Endothelial cell of umbilical vein (primary cell): ENCODE measurements at regions not wholly inside any gene's neighbourhood (a gene's known extent, or its start where the extent isn't known, plus 50 kb on each side); places are given as distances from the start of the nearest gene placed in this dataset.

ENCODE experiments used
- BruUV-seq: library from RNA; stranded (reverse); fragments of 400-500 nt; replicated peaks from 2 replicates; lab custom pipeline; 2021; lab: Mats Ljungman, UMichigan
- CTCF ChIA-PET: fragments of 300-600, 350-600 bp; sonication (Branson Sonifier 250); formaldehyde crosslinking; loops from one replicate; lab custom pipeline; 2021; ENCODE audit warnings: antibody characterized with exemption, inconsistent platforms; lab: Charles Lee
- POLR2A ChIA-PET: fragments of 300-600, 350-600 bp; sonication (Branson Sonifier 250); formaldehyde crosslinking; loops from one replicate; lab custom pipeline; 2021; ENCODE audit warnings: antibody characterized with exemption, inconsistent platforms; lab: Charles Lee
- DNase-seq: peaks from one replicate; pipeline ENCODE4 v3.0.0-alpha.2; 2011; ENCODE audit warnings: low read depth, low spot score
- FAIRE-seq: peaks from 2 replicates; lab custom pipeline; 2011; peaks lifted over from hg19 to GRCh38; lab: Jason Lieb, UNC
- H2AFZ ChIP-seq: 2 replicates; pipeline ENCODE4 v1.6.0; 2012; ENCODE audit warnings: low read depth, low read length, control low read depth, inconsistent platforms
- H3K27ac ChIP-seq: 2 replicates; pipeline ENCODE4 v1.5.1; 2011; ENCODE audit warnings: low read depth, mild to moderate bottlenecking, control low read depth, low read length, moderate library complexity; ENCODE audit not compliant: insufficient read depth
- H3K27me3 ChIP-seq, 2 experiments: 2 replicates each; pipeline versions ENCODE4 v1.6.0 to v1.6.1; 2011; ENCODE audit warnings: low read length in 2 of 2, mixed read lengths in 1 of 2; ENCODE audit not compliant: control insufficient read depth in 2 of 2, insufficient read depth in 2 of 2
- H3K36me3 ChIP-seq, 2 experiments: 2 replicates in 1 of 2; 3 replicates in 1 of 2; pipeline ENCODE4 v1.5.1; 2011; ENCODE audit warnings: low read length in 2 of 2, mild to moderate bottlenecking in 1 of 2, moderate library complexity in 1 of 2; ENCODE audit not compliant: control insufficient read depth in 2 of 2, insufficient read depth in 2 of 2; ENCODE audit errors: extremely low read depth in 1 of 2
- H3K4me1 ChIP-seq: 3 replicates; pipeline ENCODE4 v1.5.1; 2011; ENCODE audit warnings: mild to moderate bottlenecking, low read length; ENCODE audit not compliant: control insufficient read depth, insufficient read depth; ENCODE audit errors: extremely low read depth
- H3K4me2 ChIP-seq: 2 replicates; pipeline ENCODE4 v1.6.1; 2011; ENCODE audit warnings: low read length, control low read depth, mixed read lengths; ENCODE audit not compliant: insufficient read depth
- H3K4me3 ChIP-seq, 3 experiments: fragments of 200-600 bp in 1 of 3; sonication (generic), shearing (Covaris generic) in 1 of 3; replicated peaks in 1 of 3; 2 replicates each; pipeline ENCODE4 v1.5.1; 2011 to 2016; ENCODE audit warnings: control low read depth in 3 of 3, low read length in 3 of 3, mild to moderate bottlenecking in 2 of 3, inconsistent platforms in 1 of 3, low read depth in 1 of 3, moderate library complexity in 1 of 3; ENCODE audit not compliant: insufficient read depth in 1 of 3
- H3K79me2 ChIP-seq: 2 replicates; pipeline ENCODE4 v1.6.0; 2012; ENCODE audit warnings: low read length, inconsistent platforms; ENCODE audit not compliant: control insufficient read depth, insufficient read depth
- H3K9ac ChIP-seq: replicated peaks from 2 replicates; pipeline ENCODE3; 2011; ENCODE audit warnings: low read length, control low read depth; ENCODE audit not compliant: insufficient read depth; ENCODE audit errors: extremely low read depth
- H3K9me1 ChIP-seq: replicated peaks from 3 replicates; pipeline ENCODE4 v1.6.0; 2011; ENCODE audit warnings: mild to moderate bottlenecking, low read length; ENCODE audit not compliant: control insufficient read depth, insufficient read depth; ENCODE audit errors: extremely low read depth
- H3K9me3 ChIP-seq: replicated peaks from 2 replicates; pipeline ENCODE4 v1.5.1; 2012; ENCODE audit warnings: low read length, inconsistent platforms; ENCODE audit not compliant: control insufficient read depth, insufficient read depth
- H4K20me1 ChIP-seq: replicated peaks from 2 replicates; pipeline ENCODE3; 2011; ENCODE audit warnings: mild to moderate bottlenecking, low read length; ENCODE audit not compliant: control insufficient read depth, insufficient read depth; ENCODE audit errors: extremely low read depth
- EZH2 ChIP-seq: IDR thresholded peaks from 2 replicates; pipeline ENCODE4 v1.6.1; 2012; ENCODE audit warnings: borderline replicate concordance, low read depth, mild to moderate bottlenecking, moderate library complexity, low read length, inconsistent platforms; ENCODE audit not compliant: severe bottlenecking
- FOS ChIP-seq: IDR thresholded peaks from 2 replicates; pipeline ENCODE4 v1.6.1; 2011; ENCODE audit warnings: mild to moderate bottlenecking, low read length, moderate library complexity, borderline replicate concordance; ENCODE audit not compliant: insufficient read depth
- GATA2 ChIP-seq: IDR thresholded peaks from 2 replicates; pipeline ENCODE4 v1.7.0; 2011; ENCODE audit warnings: low read depth, mild to moderate bottlenecking, moderate library complexity, mixed read lengths, low read length; ENCODE audit not compliant: insufficient read length, insufficient read depth
- JUN ChIP-seq: IDR thresholded peaks from 2 replicates; pipeline ENCODE4 v1.6.1; 2011; ENCODE audit warnings: borderline replicate concordance, low read depth; ENCODE audit not compliant: insufficient read length, insufficient read depth
- MYC ChIP-seq: IDR thresholded peaks from one replicate; pipeline ENCODE4 v1.6.1; 2011; ENCODE audit warnings: mild to moderate bottlenecking, low read depth, low read length
- POLR2A ChIP-seq: IDR thresholded peaks from 2 replicates; pipeline ENCODE4 v1.6.1; 2012; ENCODE audit warnings: low read depth, mild to moderate bottlenecking, control low read depth, low read length
- POLR2AphosphoS5 ChIP-seq: IDR thresholded peaks from 2 replicates; pipeline ENCODE4 v1.6.1; 2012; ENCODE audit warnings: low read depth, mild to moderate bottlenecking, control low read depth, low read length, moderate library complexity; ENCODE audit not compliant: insufficient read depth
- dilution Hi-C: fragments of 300-500 bp; cut with MboI; formaldehyde crosslinking; loops from one replicate; pipeline ENCODE4 v1.15.0; 2019; ENCODE audit warnings: low sequenced_read_pairs; ENCODE audit not compliant: extremely low pct_ligation_motif_present
- intact Hi-C: fragments of 100-400 bp; cut with micrococcal nuclease; formaldehyde crosslinking; loops from one replicate; pipeline ENCODE4 v1.10.0; 2022

DNA sequence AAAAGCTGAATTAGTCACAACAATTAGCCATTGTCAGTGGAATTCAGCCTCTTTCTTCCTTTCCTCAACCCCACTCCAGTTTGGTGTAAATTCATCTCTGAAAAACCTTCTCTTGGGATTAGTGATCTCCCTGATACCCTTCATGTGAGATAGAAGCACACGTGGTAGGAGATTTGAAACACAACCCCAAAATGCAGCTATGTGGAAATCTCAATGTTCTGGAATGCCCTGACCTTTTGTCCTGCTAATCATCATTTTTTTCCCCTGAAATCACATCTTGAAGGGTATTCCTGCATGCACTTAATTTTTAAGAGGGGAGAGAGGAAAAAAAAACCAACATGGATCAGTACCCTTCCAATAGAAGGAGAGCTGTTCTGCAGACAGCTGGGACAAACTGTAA is 612.6 kb downstream of the EBF1 start:
- no peak overlapping the region for H2AFZ ChIP-seq
- no peaks in the 10 kb centered on the region for H3K9me1 ChIP-seq
- no peaks in the 10 kb centered on the region for H3K9me3 ChIP-seq
- CTCF ChIA-PET: interaction anchor here (1.5 kb wide), 1 partner anchor 8 kb away, joined by 3 read pairs; no protein-coding TSS in a partner anchor
- no peak overlapping the region for H3K4me2 ChIP-seq
- BruUV-seq: no TSS peak
- no peaks in the 10 kb centered on the region for H3K4me1 ChIP-seq
- FAIRE-seq (no peak), DNase-seq (no peak)
- no peaks in the 10 kb centered on the region for H3K79me2 ChIP-seq
- no peak overlapping the region for H3K27ac ChIP-seq
- intact Hi-C loops: no loop called here
- TF ChIP-seq GATA2 (no peak), EZH2 (no peak), POLR2AphosphoS5 (no peak), MYC (no peak)
- no peaks in the 10 kb centered on the region for H4K20me1 ChIP-seq
- POLR2A ChIA-PET: no interaction called here
- no peak overlapping the region for H3K4me3 ChIP-seq
- no peak overlapping the region for H3K9ac ChIP-seq
- H3K27me3 ChIP-seq: no peaks in the 10 kb centered on the region
- dilution Hi-C loops: no loop called here
- H3K36me3 ChIP-seq: no peaks in the 10 kb centered on the region

GRCh38 chr5:158486566-158486965 is 613.1 kb downstream of the EBF1 start:
- Histone ChIP-seq H2AFZ (no peak overlapping the region), H3K27me3 (no peaks in the 10 kb centered on the region), H3K9me1 (no peaks in the 10 kb centered on the region), H4K20me1 (no peaks in the 10 kb centered on the region), H3K36me3 (no peaks in the 10 kb centered on the region), H3K27ac (no peak overlapping the region), H3K79me2 (no peaks in the 10 kb centered on the region), H3K9ac (no peak overlapping the region), H3K4me3 (no peak overlapping the region), H3K4me2 (no peak overlapping the region), H3K4me1 (no peaks in the 10 kb centered on the region), H3K9me3 (no peaks in the 10 kb centered on the region)
- FAIRE-seq (no peak), DNase-seq (no peak)
- intact Hi-C loops: no loop called here
- dilution Hi-C loops: no loop called here
- TF ChIP-seq JUN (no peak), GATA2 (no peak), POLR2A (no peak), EZH2 (no peak), MYC (no peak), FOS (no peak)
- ChIA-PET CTCF (interaction anchor here (0.6 to 1.5 kb wide), 2 partner anchors 9 to 312 kb away, joined by 3 read pairs; no protein-coding TSS in a partner anchor), POLR2A (no interaction called here)
- BruUV-seq: no TSS peak
